Spinal cord (tissue), 10 donors: ENCODE measurements at regions not wholly inside any gene's neighbourhood (a gene's known extent, or its start where the extent isn't known, plus 50 kb on each side); places are given as distances from the start of the nearest gene placed in this dataset. TPM values are rescaled to one million over a fixed set of nuclear protein-coding genes. Genes with fewer than 3 reads are reported as not detected.

Source experiments
- DNase-seq, 6 donors: peaks; one replicate each; pipeline versions ENCODE4 v3.0.0 to v3.0.0-alpha.2; 2013 to 2015; ENCODE audit warnings: low spot score in 6 of 6, low read depth in 4 of 6
- H3K27ac ChIP-seq: one replicate; pipeline ENCODE4 v1.5.1; 2013; ENCODE audit warnings: low read depth, low read length, control low read depth
- H3K27me3 ChIP-seq: one replicate; pipeline ENCODE4 v1.6.1; 2013; ENCODE audit warnings: low read length; ENCODE audit not compliant: control insufficient read depth, insufficient read depth
- H3K36me3 ChIP-seq: one replicate; pipeline ENCODE4 v1.6.1; 2013; ENCODE audit warnings: low read length; ENCODE audit not compliant: control insufficient read depth, insufficient read depth
- H3K4me1 ChIP-seq: one replicate; pipeline ENCODE4 v1.6.1; 2013; ENCODE audit warnings: low read length; ENCODE audit not compliant: control insufficient read depth, insufficient read depth
- H3K4me3 ChIP-seq: one replicate; pipeline ENCODE4 v1.5.1; 2013; ENCODE audit warnings: low read depth, low read length, control low read depth
- H3K9me3 ChIP-seq: one replicate; pipeline ENCODE4 v1.6.1; 2013; ENCODE audit warnings: low read length; ENCODE audit not compliant: control insufficient read depth, insufficient read depth
- WGBS: methylation state at CpG from one replicate; pipeline ENCODE4 v1.1.5; 2013; ENCODE audit warnings: missing lambda C conversion rate; ENCODE audit not compliant: insufficient coverage; 5-methylcytosine and 5-hydroxymethylcytosine counted together
- small RNA-seq: library from RNA; depleted of rRNA; stranded (forward); fragments of <200 nt; gene quantifications from one replicate; pipeline ENCODE3, GENCODE V24; 2014; ENCODE audit warnings: low replicate concordance
- donor health status: healthy.

- H3K27me3 ChIP-seq: no peaks in the 10 kb centered on the region
- DNase-seq: no peak
- no peaks in the 10 kb centered on the region for H3K36me3 ChIP-seq
- H3K4me3 ChIP-seq: no peak overlapping the region
- H3K27ac ChIP-seq: no peak overlapping the region
- 80% methylated on average over 1 of the region's 3 CpGs for WGBS
- no peaks in the 10 kb centered on the region for H3K9me3 ChIP-seq
- no peaks in the 10 kb centered on the region for H3K4me1 ChIP-seq
Observed at GRCh38 chr5:98993512-98993911, 64.7 kb upstream of the CHD1 start.

GRCh38 chr5:98992552-98992951 is 63.7 kb upstream of the CHD1 start:
- no peak overlapping the region for H3K4me3 ChIP-seq
- H3K27me3 ChIP-seq: no peaks in the 10 kb centered on the region
- H3K27ac ChIP-seq: no peak overlapping the region
- H3K4me1 ChIP-seq: no peaks in the 10 kb centered on the region
- no peaks in the 10 kb centered on the region for H3K9me3 ChIP-seq
- H3K36me3 ChIP-seq: no peaks in the 10 kb centered on the region
- DNase-seq: no peak

GRCh38 chr5:98989727-98990126 is 60.9 kb upstream of the CHD1 start:
- Histone ChIP-seq H3K27me3 (no peaks in the 10 kb centered on the region), H3K4me1 (no peaks in the 10 kb centered on the region), H3K9me3 (no peaks in the 10 kb centered on the region), H3K36me3 (no peaks in the 10 kb centered on the region), H3K4me3 (no peak overlapping the region), H3K27ac (no peak overlapping the region)
- 100% methylated on average over 2 of the region's 3 CpGs for WGBS
- DNase-seq: no peak

GRCh38 chr5:98986587-98986986 is 57.8 kb upstream of the CHD1 start:
- H3K27me3 ChIP-seq: no peaks in the 10 kb centered on the region
- no peaks in the 10 kb centered on the region for H3K4me1 ChIP-seq
- H3K36me3 ChIP-seq: no peaks in the 10 kb centered on the region
- H3K9me3 ChIP-seq: no peaks in the 10 kb centered on the region
- WGBS: 94% methylated on average over 3 of the region's 3 CpGs
- H3K4me3 ChIP-seq: no peak overlapping the region
- no peak for DNase-seq
- H3K27ac ChIP-seq: no peak overlapping the region

GRCh38 chr5:98982880-98983279 is 54.1 kb upstream of the CHD1 start:
- 93% methylated on average over 2 of the region's 3 CpGs for WGBS
- Histone ChIP-seq H3K27me3 (no peaks in the 10 kb centered on the region), H3K9me3 (no peaks in the 10 kb centered on the region), H3K4me3 (no peak overlapping the region), H3K36me3 (no peaks in the 10 kb centered on the region), H3K4me1 (no peaks in the 10 kb centered on the region), H3K27ac (no peak overlapping the region)
- DNase-seq: no peak

Small RNA genes in the stretch of these regions (small RNA-seq; reads per million reads assigned to genes)
- gene MTND4LP5 (not detected), gene RF00019 (not detected), gene RNU6-1119P (not detected)
